Fibroblast of villous mesenchyme (primary cell): ENCODE measurements at regions not wholly inside any gene's neighbourhood (a gene's known extent, or its start where the extent isn't known, plus 50 kb on each side); places are given as distances from the start of the nearest gene placed in this dataset.
"Not testable (repeated sequence)": the region's sequence is repeated elsewhere in the genome, so short reads cannot be mapped to it uniquely, and the experiment has no call there.

Source experiments
- DNase-seq: peaks from one replicate; pipeline ENCODE4 v3.0.0-alpha.2; 2010; ENCODE audit warnings: low read depth
- H3K4me3 ChIP-seq: 2 replicates; pipeline ENCODE4 v1.5.1; 2011; ENCODE audit warnings: low read depth, mild to moderate bottlenecking, low read length
- CTCF ChIP-seq: IDR thresholded peaks from 2 replicates; pipeline ENCODE4 v1.5.1; 2012; ENCODE audit warnings: low read depth, mild to moderate bottlenecking, low read length; ENCODE audit not compliant: insufficient read depth

- TF ChIP-seq CTCF = no peak
- no peak overlapping the region for H3K4me3 ChIP-seq
- DNase-seq = no peak
These were observed 200.5 kb downstream of the TYW3 start for GRCh38 chr1:74933500-74933899.

- TF ChIP-seq CTCF = no peak
- no peak for DNase-seq
- no peak overlapping the region for H3K4me3 ChIP-seq
These were observed 198.7 kb upstream of the LHX8 start for GRCh38 chr1:74935446-74935845.

- peak; percentile 0 for DNase-seq
- H3K4me3 ChIP-seq = no peak overlapping the region
- TF ChIP-seq CTCF = no peak
These were observed 197.0 kb upstream of the LHX8 start for GRCh38 chr1:74937176-74937575.

GRCh38 chr1:74943046-74943445, 191.1 kb upstream of the LHX8 start:
- TF ChIP-seq CTCF = no peak
- no peak for DNase-seq
- no peak overlapping the region for H3K4me3 ChIP-seq

- TF ChIP-seq CTCF = no peak
- no peak for DNase-seq
- H3K4me3 ChIP-seq = no peak overlapping the region
These were observed 187.8 kb upstream of the LHX8 start for GRCh38 chr1:74946388-74946787.

- DNase-seq, H3K4me3 ChIP-seq: not testable (repeated sequence)
These were observed 184.8 kb upstream of the LHX8 start for GRCh38 chr1:74949348-74949747.

GRCh38 chr1:74951981-74952380, 182.2 kb upstream of the LHX8 start:
- H3K4me3 ChIP-seq, DNase-seq: not testable (repeated sequence)

GRCh38 chr1:74952786-74953185, 181.4 kb upstream of the LHX8 start:
- no peak overlapping the region for H3K4me3 ChIP-seq
- no peak for DNase-seq
- TF ChIP-seq CTCF = no peak
